NCI-H1048 (cell line): ENCODE measurements at regions not wholly inside any gene's neighbourhood (a gene's known extent, or its start where the extent isn't known, plus 50 kb on each side); places are given as distances from the start of the nearest gene placed in this dataset.
"Not testable (repeated sequence)": the region's sequence is repeated elsewhere in the genome, so short reads cannot be mapped to it uniquely, and the experiment has no call there.

Experiments
- DNase-seq: peaks from one replicate; lab custom pipeline; 2025; lab: John Stamatoyannopoulos, UW

GRCh38 chr20:53800418-53800817 is 206.8 kb upstream of the ZNF217 start:
- no peak for DNase-seq

DNA sequence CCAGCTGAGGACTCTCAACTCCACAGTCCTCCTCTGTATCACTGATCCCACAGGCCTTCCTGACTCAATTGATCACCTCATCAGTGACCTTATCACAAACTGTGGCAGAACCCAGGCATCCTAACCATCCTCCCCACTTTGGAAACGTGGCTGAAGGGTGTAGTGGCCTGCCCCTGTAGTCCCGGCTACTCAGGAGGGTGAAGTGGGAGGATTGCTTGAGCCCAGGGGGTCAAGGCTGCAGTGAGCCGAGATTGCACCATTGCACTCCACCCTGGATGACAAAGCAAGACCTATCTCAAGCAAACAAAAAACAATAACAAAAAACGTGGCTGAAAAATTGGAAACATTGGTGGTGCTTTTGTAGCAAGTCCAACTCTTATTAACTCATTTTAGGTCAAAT is 203.4 kb upstream of the ZNF217 start:
- DNase-seq: no peak

DNA sequence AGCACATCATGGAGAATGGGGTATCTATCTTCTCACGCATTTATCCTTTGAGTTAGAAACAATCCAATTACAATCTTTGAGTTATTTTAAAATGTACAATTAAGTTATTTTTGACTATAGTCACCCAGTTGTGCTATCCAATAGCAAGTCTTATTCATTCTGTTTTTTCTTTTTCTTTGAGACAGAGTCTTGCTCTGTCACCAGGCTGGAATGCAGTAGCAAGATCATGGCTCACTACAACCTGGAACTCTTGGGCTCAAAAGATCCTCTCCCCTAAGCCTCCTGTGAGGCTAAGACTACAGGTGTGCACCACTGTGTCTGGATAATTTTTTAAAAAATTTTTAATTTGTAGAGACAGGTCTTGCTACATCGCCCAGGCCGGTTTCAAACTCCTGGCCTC is 201.5 kb upstream of the ZNF217 start:
- DNase-seq: no peak

- DNase-seq: no peak
These were observed 201.0 kb upstream of the ZNF217 start for GRCh38 chr20:53794529-53795115.

- DNase-seq: no peak
These were observed 200.2 kb upstream of the ZNF217 start for GRCh38 chr20:53793783-53794383.

DNA sequence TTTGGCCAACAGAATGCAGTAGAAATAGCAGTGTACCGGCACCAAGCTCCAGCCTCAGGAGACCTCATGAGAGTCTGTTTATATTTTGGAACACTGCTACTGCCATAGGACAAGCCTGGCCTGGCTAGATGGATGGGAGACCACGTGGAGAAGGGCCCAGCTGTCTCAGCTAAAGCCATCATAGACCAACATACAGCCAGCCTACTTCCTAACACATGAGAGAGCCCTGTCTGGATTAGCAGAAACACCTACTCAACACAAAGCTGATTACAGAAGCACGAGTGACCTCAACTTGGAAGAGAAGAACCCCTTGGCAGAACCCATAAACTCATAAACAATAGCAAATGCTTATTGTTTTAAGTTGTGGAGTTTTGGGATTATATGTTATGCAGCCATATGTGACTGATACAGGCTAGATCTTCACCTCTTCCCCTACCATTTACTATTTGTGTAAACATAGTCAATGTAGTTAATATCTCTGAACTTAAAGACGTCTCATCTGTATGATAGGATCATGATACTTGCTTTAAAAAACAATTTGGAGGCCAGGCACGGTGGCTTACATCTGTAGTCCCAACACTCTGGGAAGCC is 199.4 kb upstream of the ZNF217 start:
- DNase-seq: no peak

- DNase-seq: no peak
These were observed 196.5 kb upstream of the ZNF217 start for GRCh38 chr20:53789989-53790675.

GRCh38 chr20:53788253-53789022 is 194.8 kb upstream of the ZNF217 start:
- no peak for DNase-seq

DNA sequence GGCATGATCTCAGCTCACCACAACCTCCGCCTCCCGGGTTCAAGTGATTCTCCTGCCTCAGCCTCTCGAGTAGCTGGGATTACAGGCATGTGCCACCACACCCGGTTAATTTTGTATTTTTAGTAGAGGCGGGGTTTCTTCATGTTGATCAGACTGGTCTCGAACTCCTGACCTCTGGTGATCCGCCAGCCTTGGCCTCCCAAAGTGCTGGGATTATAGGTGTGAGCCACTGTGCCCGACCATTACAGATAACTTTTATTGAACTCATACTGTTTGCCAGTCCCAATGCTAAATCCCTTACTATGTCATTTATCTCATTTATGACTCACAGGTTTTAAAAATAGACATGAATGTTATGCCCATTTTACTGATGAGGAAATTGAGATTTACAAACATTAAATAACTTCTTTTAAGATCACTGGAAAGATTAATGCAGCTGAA is 193.9 kb upstream of the ZNF217 start:
- DNase-seq: not testable (repeated sequence)

GRCh38 chr20:53786445-53787267 is 193.0 kb upstream of the ZNF217 start:
- no peak for DNase-seq

DNA sequence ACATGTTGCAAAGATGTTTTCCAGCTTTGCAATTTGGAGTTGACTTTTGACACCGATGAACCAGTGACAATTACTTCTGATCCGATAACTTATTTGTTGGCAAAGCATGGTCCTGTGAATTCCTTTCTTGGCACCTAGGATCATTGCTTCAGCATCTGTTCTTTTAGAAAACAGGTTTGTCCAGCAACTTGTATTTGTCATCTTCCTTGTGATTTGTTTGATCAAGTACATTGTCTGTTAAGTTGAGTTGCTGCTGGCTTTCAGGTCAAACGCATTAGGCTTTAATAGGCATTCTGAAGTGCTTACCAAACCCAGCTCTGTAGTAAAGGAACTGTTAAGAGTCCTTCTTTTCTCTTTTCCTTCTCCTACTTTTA is 192.4 kb upstream of the ZNF217 start:
- DNase-seq: no peak

DNA sequence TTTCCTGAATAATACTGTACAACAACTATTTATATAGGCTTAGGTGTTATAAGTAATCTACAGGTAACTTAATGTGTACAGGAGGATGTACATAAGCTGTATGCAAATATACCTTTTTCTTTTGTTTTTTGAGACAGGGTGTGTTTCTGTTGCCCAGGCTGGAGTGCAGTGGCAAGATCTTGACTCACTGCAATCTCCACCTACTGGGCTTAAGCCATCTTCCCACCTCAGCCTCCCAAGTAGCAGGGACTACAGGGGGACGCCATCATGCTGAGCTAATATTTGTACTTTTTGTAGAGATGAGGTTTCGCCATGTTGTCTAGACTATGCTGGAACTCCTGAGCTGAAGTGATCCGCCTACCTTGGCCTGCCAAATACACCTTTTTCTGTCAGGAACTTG is 191.7 kb upstream of the ZNF217 start:
- DNase-seq: no peak

- no peak for DNase-seq
These were observed 190.1 kb upstream of the ZNF217 start for GRCh38 chr20:53783768-53784167.

DNA sequence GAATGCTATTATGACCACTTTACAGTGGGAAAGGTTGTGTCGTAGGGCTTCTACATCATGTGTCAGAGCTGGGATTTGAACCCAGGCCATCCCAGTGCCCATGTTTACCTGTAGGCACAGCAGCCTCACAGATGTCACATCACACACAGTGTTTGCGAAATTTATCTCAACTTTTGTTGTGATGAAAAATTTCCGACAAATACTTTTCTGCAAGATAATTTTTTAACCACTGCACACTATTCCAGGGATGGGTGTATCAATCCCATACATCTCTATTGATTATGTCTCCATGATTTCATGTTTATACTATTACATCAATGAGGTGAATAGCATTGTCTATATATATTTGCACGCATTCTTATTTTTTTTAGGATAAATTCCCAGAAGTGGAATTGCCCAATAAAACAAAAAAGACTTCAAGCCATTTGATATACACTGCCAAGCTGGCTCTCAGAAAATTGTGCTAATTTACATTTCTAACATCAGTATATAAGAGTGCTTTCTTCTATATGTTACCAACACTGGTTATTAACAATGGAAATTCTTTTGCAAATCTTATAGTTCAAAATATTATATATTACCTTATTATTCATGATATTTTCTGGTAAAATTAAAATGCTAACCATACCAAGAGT is 189.1 kb upstream of the ZNF217 start:
- no peak for DNase-seq

- no peak for DNase-seq
These were observed 186.2 kb upstream of the ZNF217 start for GRCh38 chr20:53779822-53780221.

GRCh38 chr20:53778736-53779135 is 185.1 kb upstream of the ZNF217 start:
- DNase-seq: no peak

DNA sequence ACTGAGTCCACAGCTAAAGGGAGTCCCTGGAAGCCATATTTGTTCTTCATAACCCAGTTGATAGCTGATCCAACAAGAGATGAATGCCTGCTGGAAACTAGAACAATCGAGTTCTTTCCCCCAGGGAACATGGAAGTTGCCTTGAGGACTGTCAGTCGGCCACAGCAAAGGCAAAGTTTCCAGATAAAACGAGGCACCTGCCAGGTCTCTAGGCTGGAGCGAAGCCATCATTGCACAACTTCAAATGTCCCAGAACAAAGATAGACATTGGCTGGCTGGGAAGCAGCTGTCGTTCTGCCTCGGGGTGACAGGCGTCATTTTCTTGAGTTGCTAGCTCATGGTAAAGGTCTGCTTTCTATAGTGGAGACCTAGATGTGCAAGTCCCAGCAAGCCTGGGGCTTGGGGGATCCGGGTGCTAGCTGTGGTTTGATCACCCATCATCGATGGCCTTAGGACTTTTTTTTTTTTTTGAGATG is 184.4 kb upstream of the ZNF217 start:
- DNase-seq: no peak

GRCh38 chr20:53777402-53777801 is 183.8 kb upstream of the ZNF217 start:
- not testable (repeated sequence) for DNase-seq

DNA sequence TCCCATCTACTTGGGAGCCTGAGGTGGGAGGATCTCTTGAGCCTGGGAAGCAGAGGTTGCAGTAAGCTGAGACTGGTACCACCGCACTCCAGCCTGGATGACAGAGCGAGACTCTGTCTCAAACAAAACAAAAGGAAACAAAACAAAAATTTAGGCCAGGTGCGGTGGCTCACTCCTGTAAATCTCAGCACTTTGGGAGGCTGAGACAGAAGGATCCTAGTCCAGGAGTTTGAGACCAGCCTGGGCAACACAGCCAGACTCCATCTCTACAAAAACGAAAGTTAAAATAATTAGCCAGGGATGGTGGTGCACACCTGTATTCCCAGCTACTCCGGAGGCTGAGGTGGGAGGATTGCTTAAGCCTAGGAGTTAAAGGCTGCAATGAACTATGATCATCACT is 183.2 kb upstream of the ZNF217 start:
- DNase-seq: no peak

DNA sequence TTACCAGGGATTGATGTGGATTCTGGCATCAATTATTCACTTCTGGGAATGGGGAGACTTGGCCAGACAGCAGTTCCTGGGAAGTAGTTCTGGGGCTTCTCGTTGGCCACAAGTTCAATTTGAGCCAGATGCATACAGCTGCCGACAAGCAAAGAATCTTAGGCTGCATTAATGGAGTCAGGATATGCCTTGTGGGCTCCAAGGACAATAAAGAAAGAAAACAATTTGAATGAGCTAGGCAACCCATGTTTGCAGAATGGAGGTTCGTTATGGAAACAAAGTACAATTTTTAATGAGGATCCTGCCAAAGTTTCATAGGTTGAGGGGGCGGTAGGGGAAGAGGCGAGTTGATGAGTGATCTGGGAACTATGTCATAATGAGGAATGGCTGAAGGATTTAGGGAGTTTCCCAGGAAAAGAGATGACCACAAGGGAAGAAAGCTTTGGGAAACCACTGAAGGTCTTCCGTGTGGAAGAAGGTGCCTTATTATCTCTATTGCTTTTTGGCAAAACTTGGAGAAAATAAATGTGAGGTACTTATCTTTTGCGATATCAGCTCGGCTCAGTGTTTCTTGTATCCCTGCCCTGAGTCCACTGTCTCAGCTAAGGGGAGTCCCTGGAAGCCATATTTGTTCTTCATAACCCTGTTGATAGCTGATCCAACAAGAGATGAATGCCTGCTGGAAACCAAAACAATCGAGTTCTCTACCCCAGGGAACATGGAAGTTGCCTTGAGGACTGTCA is 181.0 kb upstream of the ZNF217 start:
- DNase-seq: no peak
